AG10803 (cell line): ENCODE measurements at regions not wholly inside any gene's neighbourhood (a gene's known extent, or its start where the extent isn't known, plus 50 kb on each side); places are given as distances from the start of the nearest gene placed in this dataset.

Experiments used
- DNase-seq: peaks from one replicate; pipeline ENCODE4 v3.0.0; 2010; ENCODE audit warnings: low read depth
- H3K4me3 ChIP-seq: 2 replicates; pipeline ENCODE4 v1.5.1; 2011; ENCODE audit warnings: mild to moderate bottlenecking, low read length, control low read depth
- CTCF ChIP-seq: conservative IDR thresholded peaks from 2 replicates; pipeline ENCODE4 v1.5.1; 2011; ENCODE audit warnings: mild to moderate bottlenecking, low read length, control low read depth, inconsistent platforms

- H3K4me3 ChIP-seq = no peak overlapping the region
- no peak for TF ChIP-seq CTCF
- no peak for DNase-seq
Measured at GRCh38 chr4:26127851-26128337, 192.9 kb upstream of the RBPJ start.

- TF ChIP-seq CTCF = no peak
- no peak for DNase-seq
- H3K4me3 ChIP-seq = no peak overlapping the region
Measured at GRCh38 chr4:26130173-26130572, 190.6 kb upstream of the RBPJ start.

- TF ChIP-seq CTCF = no peak
- DNase-seq = no peak
- H3K4me3 ChIP-seq = no peak overlapping the region
Measured at GRCh38 chr4:26130841-26131432, 189.9 kb upstream of the RBPJ start.

- TF ChIP-seq CTCF = no peak
- DNase-seq = no peak
- no peak overlapping the region for H3K4me3 ChIP-seq
Measured at GRCh38 chr4:26131711-26132110, 189.1 kb upstream of the RBPJ start.

GRCh38 chr4:26132858-26133257 lies 188.0 kb upstream of the RBPJ start:
- H3K4me3 ChIP-seq = no peak overlapping the region
- TF ChIP-seq CTCF = no peak
- no peak for DNase-seq

- no peak for TF ChIP-seq CTCF
- no peak overlapping the region for H3K4me3 ChIP-seq
- DNase-seq = no peak
Measured at GRCh38 chr4:26133840-26134239, 187.0 kb upstream of the RBPJ start.

- TF ChIP-seq CTCF = no peak
Measured at GRCh38 chr4:26135331-26135730, 185.5 kb upstream of the RBPJ start.

More at GRCh38 chr4:26135331-26135730, 185.5 kb upstream of the RBPJ start:
- H3K4me3 ChIP-seq = no peak overlapping the region
- DNase-seq = no peak
